GM10266 (cell line): ENCODE measurements at regions not wholly inside any gene's neighbourhood (a gene's known extent, or its start where the extent isn't known, plus 50 kb on each side); places are given as distances from the start of the nearest gene placed in this dataset.

ENCODE experiments used
- DNase-seq: peaks from one replicate; pipeline ENCODE4 v3.0.0; 2012; ENCODE audit errors: extremely low spot score
- CTCF ChIP-seq: IDR thresholded peaks from 2 replicates; pipeline ENCODE4 v1.5.1; 2012; ENCODE audit warnings: mild to moderate bottlenecking, low read depth; ENCODE audit not compliant: control insufficient read depth, insufficient read depth; ENCODE audit errors: missing control alignments

GRCh38 chr20:57069442-57069841 is 197.0 kb downstream of the BMP7 start:
- no peak for TF ChIP-seq CTCF
- DNase-seq, result no peak

GRCh38 chr20:57070296-57070695 is 196.1 kb downstream of the BMP7 start:
- no peak for DNase-seq
- no peak for TF ChIP-seq CTCF

- DNase-seq, result no peak
These were observed 195.1 kb downstream of the BMP7 start for GRCh38 chr20:57071283-57071731.

GRCh38 chr20:57071954-57072583 is 194.4 kb downstream of the BMP7 start:
- no peak for DNase-seq
- TF ChIP-seq CTCF, result no peak

More at GRCh38 chr20:57071283-57071731, 195.1 kb downstream of the BMP7 start:
- TF ChIP-seq CTCF, result no peak

- no peak for TF ChIP-seq CTCF
- DNase-seq, result no peak
These were observed 193.0 kb downstream of the BMP7 start for GRCh38 chr20:57073402-57073801.

- DNase-seq, result no peak
- no peak for TF ChIP-seq CTCF
These were observed 192.1 kb downstream of the BMP7 start for GRCh38 chr20:57074386-57074785.

- TF ChIP-seq CTCF, result no peak
- DNase-seq, result no peak
These were observed 191.3 kb downstream of the BMP7 start for GRCh38 chr20:57075181-57075580.
